GM18498 (cell line): ENCODE measurements at regions not wholly inside any gene's neighbourhood (a gene's known extent, or its start where the extent isn't known, plus 50 kb on each side); places are given as distances from the start of the nearest gene placed in this dataset.
"Not testable (repeated sequence)": the region's sequence is repeated elsewhere in the genome, so short reads cannot be mapped to it uniquely, and the experiment has no call there.

Experiments used
- ATAC-seq: cut with Tn5 transposase; IDR thresholded peaks from one replicate; pipeline ENCODE4 v1.9.1; 2021; ENCODE audit warnings: mild to moderate bottlenecking, moderate library complexity; ENCODE audit not compliant: unreplicated experiment

GRCh38 chr3:137582484-137582883 is 181.6 kb upstream of the SOX14 start:
- ATAC-seq = no peak

GRCh38 chr3:137583256-137583655 is 180.9 kb upstream of the SOX14 start:
- ATAC-seq = no peak

GRCh38 chr3:137588871-137589270 is 175.2 kb upstream of the SOX14 start:
- ATAC-seq = no peak

GRCh38 chr3:137595415-137595814 is 168.7 kb upstream of the SOX14 start:
- ATAC-seq = not testable (repeated sequence)

- ATAC-seq = no peak
Measured at GRCh38 chr3:137610723-137611122, 153.4 kb upstream of the SOX14 start.

GRCh38 chr3:137612291-137612690 is 151.8 kb upstream of the SOX14 start:
- no peak for ATAC-seq

GRCh38 chr3:137615659-137616418 is 148.3 kb upstream of the SOX14 start:
- ATAC-seq = no peak

GRCh38 chr3:137641879-137642704 is 122.0 kb upstream of the SOX14 start:
- ATAC-seq = no peak

- ATAC-seq = no peak
Measured at GRCh38 chr3:137642831-137643230, 121.3 kb upstream of the SOX14 start.

- no peak for ATAC-seq
Measured at GRCh38 chr3:137647179-137647578, 116.9 kb upstream of the SOX14 start.

- no peak for ATAC-seq
Measured at GRCh38 chr3:137669519-137670060, 94.5 kb upstream of the SOX14 start.

GRCh38 chr3:137687181-137687879 is 76.8 kb upstream of the SOX14 start:
- ATAC-seq = no peak

- ATAC-seq = peak; percentile 55
Measured at GRCh38 chr3:137692803-137693431, 71.2 kb upstream of the SOX14 start.

- no peak for ATAC-seq
Measured at GRCh38 chr3:137693791-137694190, 70.3 kb upstream of the SOX14 start.

- no peak for ATAC-seq
Measured at GRCh38 chr3:137694836-137695235, 69.3 kb upstream of the SOX14 start.

- no peak for ATAC-seq
Measured at GRCh38 chr3:137695351-137695750, 68.8 kb upstream of the SOX14 start.

- ATAC-seq = no peak
Measured at GRCh38 chr3:137709011-137709601, 55.0 kb upstream of the SOX14 start.

GRCh38 chr3:137713965-137714364 is 50.1 kb upstream of the SOX14 start:
- not testable (repeated sequence) for ATAC-seq
